Neutrophil (primary cell): ENCODE measurements at regions not wholly inside any gene's neighbourhood (a gene's known extent, or its start where the extent isn't known, plus 50 kb on each side); places are given as distances from the start of the nearest gene placed in this dataset.
"Not testable (repeated sequence)": the region's sequence is repeated elsewhere in the genome, so short reads cannot be mapped to it uniquely, and the experiment has no call there.

ENCODE experiments used
- H3K27ac ChIP-seq: fragments of 200-600 bp; sonication (generic); 2 replicates; pipeline ENCODE4 v1.5.1; 2016; ENCODE audit warnings: mild to moderate bottlenecking, moderate library complexity
- H3K27me3 ChIP-seq: fragments of 200-600 bp; sonication (generic); 2 replicates; pipeline ENCODE4 v1.6.0; 2016; ENCODE audit warnings: mild to moderate bottlenecking
- H3K36me3 ChIP-seq: fragments of 200-600 bp; sonication (generic); 2 replicates; pipeline ENCODE4 v1.5.1; 2017
- H3K4me1 ChIP-seq, 2 experiments: fragments of 200-600 bp in 1 of 2; sonication (generic) in 1 of 2; 1 replicate in 1 of 2; 2 replicates in 1 of 2; pipeline versions ENCODE4 v1.5.1 to v1.6.1; 2013 to 2016; ENCODE audit warnings: low read depth in 1 of 2, low read length in 1 of 2, mild to moderate bottlenecking in 1 of 2, moderate library complexity in 1 of 2; ENCODE audit not compliant: control insufficient read depth in 1 of 2, insufficient read depth in 1 of 2
- H3K4me3 ChIP-seq, 2 experiments: fragments of 200-600 bp in 1 of 2; sonication (generic) in 1 of 2; 1 replicate in 1 of 2; 2 replicates in 1 of 2; pipeline ENCODE4 v1.5.1; 2013 to 2016; ENCODE audit warnings: low read depth in 1 of 2, low read length in 1 of 2, mild to moderate bottlenecking in 1 of 2, moderate library complexity in 1 of 2
- H3K9me3 ChIP-seq: fragments of 200-600 bp; sonication (generic); 2 replicates; pipeline ENCODE4 v1.5.1; 2016
- CTCF ChIP-seq: fragments of 200-600 bp; sonication (generic); IDR thresholded peaks from 2 replicates; pipeline ENCODE4 v1.5.1; 2016; ENCODE audit warnings: antibody characterized with exemption

- not testable (repeated sequence) for H3K4me1 ChIP-seq, H3K9me3 ChIP-seq
Measured at GRCh38 chr17:26994648-26995047, 299.3 kb upstream of the WSB1 start.

GRCh38 chr17:26996146-26996916 lies 297.6 kb upstream of the WSB1 start:
- not testable (repeated sequence) for H3K36me3 ChIP-seq, H3K27ac ChIP-seq, H3K4me1 ChIP-seq, H3K4me3 ChIP-seq, H3K9me3 ChIP-seq, H3K27me3 ChIP-seq

More at GRCh38 chr17:26994648-26995047, 299.3 kb upstream of the WSB1 start:
- H3K36me3 ChIP-seq, H3K27ac ChIP-seq, H3K4me3 ChIP-seq, H3K27me3 ChIP-seq: not testable (repeated sequence)

GRCh38 chr17:27007734-27008531 lies 286.0 kb upstream of the WSB1 start:
- not testable (repeated sequence) for H3K4me3 ChIP-seq, H3K36me3 ChIP-seq, H3K27ac ChIP-seq, H3K4me1 ChIP-seq, H3K9me3 ChIP-seq, H3K27me3 ChIP-seq

- Histone ChIP-seq H3K9me3 (no peaks in the 10 kb centered on the region), H3K4me1 (no peaks in the 10 kb centered on the region), H3K27ac (no peak overlapping the region), H3K27me3 (no peaks in the 10 kb centered on the region), H3K4me3 (no peak overlapping the region), H3K36me3 (no peaks in the 10 kb centered on the region)
- TF ChIP-seq CTCF, result no peak
Measured at GRCh38 chr17:27009087-27009486, 284.8 kb upstream of the WSB1 start.

- not testable (repeated sequence) for H3K4me3 ChIP-seq, H3K36me3 ChIP-seq, H3K27ac ChIP-seq, H3K9me3 ChIP-seq, H3K4me1 ChIP-seq, H3K27me3 ChIP-seq
Measured at GRCh38 chr17:27010138-27010537, 283.8 kb upstream of the WSB1 start.

GRCh38 chr17:27030552-27030951 lies 263.4 kb upstream of the WSB1 start:
- not testable (repeated sequence) for H3K36me3 ChIP-seq, H3K9me3 ChIP-seq, H3K27me3 ChIP-seq, H3K27ac ChIP-seq, H3K4me1 ChIP-seq, H3K4me3 ChIP-seq

GRCh38 chr17:27038676-27039075 lies 255.2 kb upstream of the WSB1 start:
- TF ChIP-seq CTCF, result no peak
- Histone ChIP-seq H3K9me3 (no peaks in the 10 kb centered on the region), H3K27me3 (no peaks in the 10 kb centered on the region), H3K36me3 (no peaks in the 10 kb centered on the region), H3K4me1 (no peaks in the 10 kb centered on the region), H3K4me3 (no peak overlapping the region), H3K27ac (no peak overlapping the region)

GRCh38 chr17:27045039-27045438 lies 248.9 kb upstream of the WSB1 start:
- H3K4me1 ChIP-seq, H3K27ac ChIP-seq, H3K36me3 ChIP-seq: not testable (repeated sequence)

More at GRCh38 chr17:27045039-27045438, 248.9 kb upstream of the WSB1 start:
- H3K9me3 ChIP-seq, H3K4me3 ChIP-seq, H3K27me3 ChIP-seq: not testable (repeated sequence)
